GM18909 (cell line): ENCODE measurements at regions not wholly inside any gene's neighbourhood (a gene's known extent, or its start where the extent isn't known, plus 50 kb on each side); places are given as distances from the start of the nearest gene placed in this dataset.
A peak's percentile ranks its signal among the peaks of the same experiment; 100 is the strongest.
"Not testable (repeated sequence)": the region's sequence is repeated elsewhere in the genome, so short reads cannot be mapped to it uniquely, and the experiment has no call there.

Experiments used
- ATAC-seq: cut with Tn5 transposase; IDR thresholded peaks from one replicate; pipeline ENCODE4 v1.9.1; 2021; ENCODE audit warnings: mild to moderate bottlenecking; ENCODE audit not compliant: unreplicated experiment, poor library complexity

DNA sequence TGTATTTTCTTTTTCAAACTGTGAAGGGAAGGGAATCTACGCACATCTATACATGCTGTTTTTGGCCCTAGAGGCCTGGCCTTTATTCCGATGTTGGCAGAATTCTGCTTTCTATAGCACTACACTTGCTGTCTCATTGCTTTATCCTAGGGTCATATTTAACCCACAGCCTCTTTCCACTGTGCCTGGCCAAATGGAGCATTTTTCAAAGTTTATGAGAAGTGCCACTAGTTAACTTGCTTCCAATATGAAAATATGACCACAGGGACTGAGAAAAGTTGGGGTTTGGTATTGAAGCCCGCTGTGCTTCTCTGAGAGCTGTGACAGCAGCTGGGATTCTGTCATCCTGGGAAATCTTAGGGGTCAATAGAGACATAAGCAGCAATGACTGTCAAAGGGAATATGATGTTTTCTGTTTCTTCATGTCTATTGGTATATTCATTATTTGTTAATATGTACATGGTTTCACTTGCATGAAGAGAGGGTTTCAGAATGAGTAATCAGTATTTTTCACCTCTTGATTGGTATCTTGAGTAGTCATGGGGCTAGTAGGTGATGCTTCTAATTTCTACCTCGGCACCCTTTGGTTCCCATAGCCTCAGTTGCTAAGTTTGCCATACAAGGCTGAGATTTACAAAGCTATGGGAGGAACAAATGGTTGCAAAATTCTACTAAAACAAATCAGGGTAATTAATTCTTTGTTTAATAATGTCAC lies 275.8 kb upstream of the RBMS3 start:
- ATAC-seq = peak; percentile 100

DNA sequence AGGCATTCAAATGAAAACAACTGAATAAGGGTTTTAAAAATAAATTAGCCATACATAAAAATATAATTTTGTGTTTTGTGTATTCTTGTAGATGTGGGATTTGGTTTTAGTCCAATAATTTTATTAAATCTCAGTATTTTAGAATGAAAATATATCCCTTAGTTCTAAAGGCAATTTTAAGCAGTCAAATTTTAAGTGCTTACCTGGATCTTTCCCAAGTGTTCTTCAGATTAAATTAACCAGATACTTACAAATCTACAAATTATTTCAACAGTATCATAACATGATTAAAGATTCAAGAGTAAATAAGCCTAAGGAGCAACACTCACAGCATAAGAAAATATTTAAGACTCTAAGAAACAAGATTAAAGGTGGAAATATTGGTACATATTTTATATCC lies 275.0 kb upstream of the RBMS3 start:
- no peak for ATAC-seq

DNA sequence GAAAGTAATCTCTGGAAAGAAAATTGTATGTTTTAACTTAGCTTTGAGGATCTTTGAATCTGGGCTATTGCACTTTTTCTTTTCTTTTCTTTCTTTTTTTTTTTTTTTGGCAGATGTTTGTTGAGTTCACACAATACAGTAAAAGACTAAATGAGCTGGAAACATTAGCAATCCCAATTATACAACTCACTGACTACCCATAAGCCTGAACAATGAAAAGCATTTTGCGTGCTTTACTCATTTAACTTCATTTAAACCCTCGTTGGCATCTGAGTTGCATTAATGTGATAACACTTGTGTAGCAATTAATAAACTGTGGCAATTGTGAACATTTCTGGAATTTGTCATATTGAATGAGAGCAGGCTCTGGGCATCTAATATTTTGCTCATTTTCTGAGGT lies 269.4 kb upstream of the RBMS3 start:
- ATAC-seq = no peak

DNA sequence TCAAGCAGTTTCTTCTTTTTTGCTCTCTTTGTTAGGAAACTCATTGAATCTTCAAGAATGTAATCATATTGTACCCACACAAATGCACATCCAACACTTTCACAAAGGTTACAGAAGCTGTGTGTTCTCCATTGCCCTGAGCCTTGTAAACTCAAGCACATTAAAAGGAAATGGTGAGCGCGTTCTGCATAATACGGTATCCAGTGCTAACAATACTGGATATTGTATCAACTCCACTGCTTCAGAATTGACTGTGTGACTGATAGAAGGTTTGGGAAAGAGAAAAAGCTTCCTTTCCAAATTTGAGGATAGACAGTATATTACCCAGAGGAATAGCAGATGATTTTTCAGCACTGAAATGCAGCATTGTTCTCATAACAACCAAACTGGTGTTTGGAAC lies 268.9 kb upstream of the RBMS3 start:
- ATAC-seq = no peak

DNA sequence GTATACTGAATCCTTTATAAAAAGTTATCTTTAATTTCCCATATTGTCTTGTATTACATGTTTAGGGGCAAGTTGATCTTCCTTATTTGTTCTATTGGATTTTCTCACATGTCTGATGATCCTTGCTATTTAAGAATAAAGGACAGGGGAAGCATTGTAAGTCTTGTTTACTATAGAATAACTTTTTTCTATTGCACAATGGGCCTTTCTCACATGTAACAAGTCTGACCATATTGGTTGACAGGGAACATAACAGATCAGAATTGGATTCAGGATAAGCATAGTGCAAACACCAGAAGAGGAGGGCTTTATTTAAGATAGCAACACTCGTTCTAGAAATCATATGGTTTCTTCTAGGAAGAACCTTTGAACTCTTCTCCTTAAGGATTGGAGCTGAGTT lies 257.9 kb upstream of the RBMS3 start:
- no peak for ATAC-seq

GRCh38 chr3:29026286-29026685 lies 254.6 kb upstream of the RBMS3 start:
- ATAC-seq = peak; percentile 98

DNA sequence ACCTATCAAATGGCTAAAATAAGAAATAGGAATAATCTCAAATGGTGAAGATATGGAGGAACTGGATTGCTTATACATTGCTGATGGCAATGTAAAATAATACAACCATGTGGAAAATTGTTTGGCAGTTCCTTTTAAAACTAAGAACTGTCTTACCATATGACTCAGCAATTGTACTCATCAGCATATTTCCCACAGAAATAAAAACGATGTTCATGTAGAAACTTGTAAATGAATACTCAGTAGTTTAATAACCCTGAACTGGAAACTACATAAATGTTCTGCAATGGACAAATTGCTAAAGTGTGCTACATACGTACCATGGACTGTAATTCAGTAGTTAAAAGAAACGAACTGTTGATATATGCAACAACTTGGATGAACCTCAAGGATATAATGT lies 253.9 kb upstream of the RBMS3 start:
- peak; percentile 40 for ATAC-seq

DNA sequence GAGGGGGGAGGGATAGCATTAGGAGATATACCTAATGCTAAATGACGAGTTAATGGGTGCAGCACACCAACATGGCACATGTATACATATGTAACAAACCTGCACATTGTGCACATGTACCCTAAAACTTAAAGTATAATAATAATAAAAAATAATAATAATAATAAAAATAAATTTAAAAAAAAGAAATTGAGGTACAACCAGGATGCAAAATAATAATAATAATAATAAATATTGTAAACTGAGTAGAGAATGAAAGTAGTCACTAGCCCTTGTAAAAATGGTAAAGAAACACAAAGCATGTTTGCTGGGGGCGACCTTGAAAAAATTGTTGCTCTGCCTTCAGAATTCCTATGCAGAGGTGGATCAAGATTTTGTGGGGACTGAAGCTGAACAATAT lies 249.7 kb upstream of the RBMS3 start:
- not testable (repeated sequence) for ATAC-seq

- ATAC-seq = no peak
Observed at GRCh38 chr3:29033511-29033910, 247.4 kb upstream of the RBMS3 start.

GRCh38 chr3:29050155-29050554 lies 230.7 kb upstream of the RBMS3 start:
- no peak for ATAC-seq

DNA sequence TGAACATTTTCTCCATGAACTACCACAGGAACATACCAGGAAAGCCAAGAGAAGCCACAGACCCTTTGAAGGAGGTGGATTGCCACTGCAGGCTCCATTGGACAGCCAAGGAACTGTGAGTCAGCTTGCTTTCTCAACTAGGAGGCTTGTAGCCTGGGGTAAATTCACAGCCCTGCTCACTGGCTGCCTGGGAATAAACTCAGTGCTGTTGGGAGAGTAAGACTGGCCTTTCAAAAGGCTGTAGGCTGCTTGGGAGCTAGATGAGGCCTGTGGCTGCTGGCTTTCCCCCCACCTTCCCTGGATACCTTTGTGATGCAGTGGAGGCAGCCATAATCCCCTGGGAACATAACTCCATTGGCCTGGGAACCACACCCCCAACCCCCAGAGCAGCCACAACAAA lies 223.5 kb upstream of the RBMS3 start:
- no peak for ATAC-seq

GRCh38 chr3:29064085-29064484 lies 216.8 kb upstream of the RBMS3 start:
- ATAC-seq = no peak

- no peak for ATAC-seq
Observed at GRCh38 chr3:29065211-29065785, 215.6 kb upstream of the RBMS3 start.

DNA sequence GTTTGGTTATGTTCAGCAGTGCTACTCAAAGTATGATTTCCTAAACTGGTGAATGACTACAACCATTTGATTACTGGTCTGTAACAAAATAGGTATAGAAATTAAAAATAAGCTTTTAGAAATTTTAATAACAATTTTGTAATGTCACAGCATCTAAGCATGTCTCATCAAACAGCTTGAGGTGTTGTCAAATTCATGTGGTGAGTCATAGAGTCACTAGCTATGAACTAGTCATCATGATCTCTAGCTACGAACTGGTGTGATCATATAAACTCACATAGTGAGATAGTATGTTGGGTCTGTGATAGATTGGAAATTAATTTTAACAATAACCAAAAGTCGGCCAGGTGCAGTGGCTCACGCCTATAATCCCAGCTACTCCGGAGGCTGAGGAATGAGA lies 213.9 kb upstream of the RBMS3 start:
- no peak for ATAC-seq

GRCh38 chr3:29070959-29071634 lies 209.8 kb upstream of the RBMS3 start:
- no peak for ATAC-seq

DNA sequence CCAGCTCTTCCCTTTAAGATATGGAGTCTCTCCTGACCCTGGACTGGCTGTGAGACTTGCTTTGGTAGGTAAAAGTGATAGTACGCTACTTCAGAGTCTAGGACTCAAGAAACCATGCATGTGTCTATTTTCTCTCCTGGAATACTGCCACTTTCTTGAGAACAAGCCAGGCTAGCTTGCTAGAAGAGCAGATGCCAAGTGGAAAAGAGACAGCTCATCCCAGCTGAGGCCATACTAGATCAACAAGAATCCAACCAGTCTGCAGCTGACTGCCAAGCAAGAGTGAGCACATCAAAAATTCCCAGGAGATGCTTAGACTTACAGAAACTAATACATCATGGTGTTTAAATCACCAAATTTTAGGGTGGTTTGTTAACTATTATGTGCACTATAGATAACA lies 208.3 kb upstream of the RBMS3 start:
- no peak for ATAC-seq

- no peak for ATAC-seq
Observed at GRCh38 chr3:29077356-29077755, 203.5 kb upstream of the RBMS3 start.

DNA sequence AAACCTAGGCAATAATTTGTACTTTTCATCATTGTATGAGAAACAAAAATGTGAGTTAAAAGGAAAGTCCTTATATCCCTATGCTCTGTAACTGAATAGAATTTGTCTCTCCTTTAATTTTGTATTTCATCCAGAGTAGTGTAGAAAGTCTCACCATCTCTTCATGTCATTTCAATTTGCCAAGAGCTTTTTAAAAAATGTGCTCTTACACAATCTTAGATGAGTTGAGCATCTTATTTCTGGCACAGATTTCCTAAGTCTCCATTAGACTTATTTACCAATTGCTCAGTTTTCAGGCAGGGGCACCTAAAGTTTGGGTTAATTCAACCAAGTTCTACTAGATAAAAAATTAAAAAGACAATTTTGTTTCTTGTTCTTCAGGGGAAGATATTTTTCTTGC lies 201.5 kb upstream of the RBMS3 start:
- no peak for ATAC-seq

DNA sequence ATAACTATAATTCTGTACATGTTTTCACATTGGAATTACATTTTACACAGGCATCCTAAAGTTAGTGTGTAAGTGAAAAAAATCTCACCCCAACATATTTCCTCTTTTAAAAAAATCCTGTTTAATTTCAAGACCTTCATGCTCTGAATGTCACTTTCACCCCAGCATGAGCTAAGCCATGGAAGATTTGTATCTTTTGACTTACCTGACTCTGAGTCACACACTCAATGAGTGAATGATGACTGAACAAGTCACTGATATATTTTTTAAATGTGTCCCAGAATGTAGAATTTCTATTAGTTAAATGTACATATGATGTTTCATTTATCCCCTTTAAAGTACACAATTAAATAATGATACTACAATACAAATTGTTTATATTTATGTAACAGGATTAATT lies 199.9 kb upstream of the RBMS3 start:
- ATAC-seq = no peak

DNA sequence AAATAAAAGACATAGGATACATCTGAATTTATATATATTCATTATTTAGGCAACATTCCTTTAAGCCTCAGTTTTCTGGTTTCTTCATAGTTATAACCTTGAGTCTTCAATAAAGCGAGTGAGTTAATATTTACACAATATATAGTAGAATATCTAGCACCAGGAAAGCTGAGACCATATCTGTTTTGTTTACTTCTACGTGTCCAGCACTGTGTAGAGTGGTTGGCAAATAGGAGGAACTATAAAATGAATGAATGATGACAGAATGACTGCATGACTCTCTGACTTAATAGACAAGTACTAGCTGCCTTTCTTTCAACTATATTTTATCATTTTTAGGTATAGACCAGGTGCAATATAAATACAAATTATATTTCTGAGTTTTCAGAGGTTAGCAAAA lies 197.8 kb upstream of the RBMS3 start:
- no peak for ATAC-seq

- ATAC-seq = no peak
Observed at GRCh38 chr3:29083676-29084075, 197.2 kb upstream of the RBMS3 start.

DNA sequence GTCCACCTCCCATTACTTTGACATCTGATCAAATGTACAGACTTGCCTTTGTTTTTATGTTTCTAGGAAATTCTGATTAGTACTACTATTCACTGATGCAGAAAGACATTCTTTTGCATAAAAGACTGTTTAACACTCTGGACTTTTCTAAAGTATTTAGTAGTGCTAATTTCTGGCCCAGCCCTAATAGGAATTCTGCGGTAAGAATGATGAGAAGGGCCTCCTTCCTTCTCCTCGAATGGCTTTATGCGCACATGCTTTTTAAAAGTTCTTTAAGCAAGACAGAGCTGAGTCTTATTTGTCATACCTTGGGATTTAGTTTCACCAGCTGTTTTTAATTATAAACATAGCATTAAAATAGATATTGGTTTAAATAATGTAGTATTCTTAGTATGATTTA lies 192.3 kb upstream of the RBMS3 start:
- ATAC-seq = no peak
